Ovary (tissue), 7 donors: ENCODE measurements at regions not wholly inside any gene's neighbourhood (a gene's known extent, or its start where the extent isn't known, plus 50 kb on each side); places are given as distances from the start of the nearest gene placed in this dataset.

Source experiments
- DNase-seq, 5 donors: peaks; one replicate each; pipeline ENCODE4 v3.0.0-alpha.2; 2019 to 2020
- H3K27ac ChIP-seq, 2 donors: fragments of 200-600 bp; one replicate each; pipeline versions ENCODE4 v1.5.1 to v1.8.0; 2019 to 2022
- H3K27me3 ChIP-seq: fragments of 200-600 bp; one replicate; pipeline ENCODE4 v1.8.0; 2022
- H3K36me3 ChIP-seq: fragments of 200-600 bp; sonication (generic); one replicate; pipeline ENCODE4 v1.5.1; 2019
- H3K4me1 ChIP-seq: one replicate; pipeline ENCODE4 v1.8.1; 2013; ENCODE audit warnings: mild to moderate bottlenecking, moderate library complexity; ENCODE audit not compliant: insufficient read depth
- H3K4me3 ChIP-seq: fragments of 200-600 bp; sonication (generic); one replicate; pipeline ENCODE4 v1.5.1; 2017
- H3K9me3 ChIP-seq, 2 donors: fragments of 200-600 bp in 1 of 2; sonication (generic) in 1 of 2; one replicate each; pipeline versions ENCODE4 v1.5.1 to v1.8.1; 2013 to 2019; ENCODE audit warnings: mild to moderate bottlenecking in 1 of 2, moderate library complexity in 1 of 2
- CTCF ChIP-seq, 3 donors: fragments of 450-650 bp in 2 of 3; fragments of 200-600 bp in 1 of 3; IDR thresholded peaks; one replicate each; pipeline versions ENCODE4 v1.5.1 to v1.8.0; 2016 to 2022; ENCODE audit warnings: antibody characterized with exemption in 3 of 3, mild to moderate bottlenecking in 1 of 3
- EP300 ChIP-seq: sonication (generic); formaldehyde crosslinking; IDR thresholded peaks from one replicate; pipeline ENCODE4 v1.6.1; 2017; ENCODE audit warnings: antibody characterized with exemption
- POLR2A ChIP-seq: fragments of 450-650 bp; IDR thresholded peaks from one replicate; pipeline ENCODE4 v1.6.1; 2017; ENCODE audit warnings: antibody characterized with exemption, mild to moderate bottlenecking, moderate library complexity
- WGBS, 3 donors: extraction: QIAGEN DNeasy Blood & Tissue Kit in 1 of 3; methylation state at CpG; one replicate each; pipeline versions ENCODE4 v1.1.5 to v1.1.7; 2013 to 2017; 5-methylcytosine and 5-hydroxymethylcytosine counted together
- intact Hi-C, 4 donors: fragments of 100-400 bp; cut with DNase I; formaldehyde crosslinking; loops; one replicate each; pipeline versions ENCODE4 v1.11.0 to v1.15.1; 2022 to 2023
- donor health status: DM: no; HTN: no; CAD: no; lungs with moderate emphysema.
- donor health status: DM: no; HTN: no; CAD: no.
- donor health status: Bipolar disorder and iron deficiency.
- donor health status: DM: no; HTN: no; CAD: no.
- donor health status: DM: yes; HTN: yes; CAD: no.

- Histone ChIP-seq H3K4me1 (peaks cover 2% of the 10 kb centered on the region), H3K9me3 (no peaks in the 10 kb centered on the region), H3K4me3 (peak overlapping the region; percentile 16), H3K27ac (no peak overlapping the region), H3K27me3 (no peaks in the 10 kb centered on the region), H3K36me3 (no peaks in the 10 kb centered on the region)
- intact Hi-C loops, result no loop called here
- 3 to 12% (median 6%) methylated on average over 8 of the region's 8 CpGs for WGBS, 3 donors
- DNase-seq, result no peak
- TF ChIP-seq CTCF (IDR thresholded peaks at IDR 0.05) (no peak), EP300 (no peak), POLR2A (no peak)
Measured at GRCh38 chr4:176383273-176384077, 63.7 kb downstream of the SPCS3 start.

GRCh38 chr4:176385601-176386000, 65.8 kb downstream of the SPCS3 start:
- DNase-seq, result no peak
- WGBS, 3 donors, result 94 to 100% (median 97%) methylated on average over 1 of the region's 1 CpG
- H3K27ac ChIP-seq, result no peak overlapping the region
- no peaks in the 10 kb centered on the region for H3K27me3 ChIP-seq
- intact Hi-C loops, result no loop called here
- no peaks in the 10 kb centered on the region for H3K9me3 ChIP-seq
- H3K4me3 ChIP-seq, result no peak overlapping the region
- H3K4me1 ChIP-seq, result peaks cover 2% of the 10 kb centered on the region
- TF ChIP-seq EP300 (no peak), POLR2A (no peak), CTCF (IDR thresholded peaks at IDR 0.05) (no peak)
- H3K36me3 ChIP-seq, result no peaks in the 10 kb centered on the region

- Histone ChIP-seq H3K4me3 (no peak overlapping the region), H3K4me1 (no peaks in the 10 kb centered on the region), H3K9me3 (no peaks in the 10 kb centered on the region), H3K27ac (no peak overlapping the region), H3K36me3 (no peaks in the 10 kb centered on the region), H3K27me3 (no peaks in the 10 kb centered on the region)
- DNase-seq, result no peak
- intact Hi-C loops, result no loop called here
- no peak for TF ChIP-seq POLR2A
- no peak for TF ChIP-seq CTCF (IDR thresholded peaks at IDR 0.05)
- no peak for TF ChIP-seq EP300
- 24 to 42% (median 36%) methylated on average over 1 of the region's 1 CpG for WGBS, 3 donors
Measured at GRCh38 chr4:176387571-176387970, 67.8 kb downstream of the SPCS3 start.

GRCh38 chr4:176393306-176394013, 73.7 kb downstream of the SPCS3 start:
- WGBS, 3 donors, result 31 to 43% (median 33%) methylated on average over 4 of the region's 4 CpGs
- Histone ChIP-seq H3K4me3 (no peak overlapping the region), H3K27ac (no peak overlapping the region), H3K36me3 (no peaks in the 10 kb centered on the region), H3K4me1 (no peaks in the 10 kb centered on the region), H3K27me3 (no peaks in the 10 kb centered on the region), H3K9me3 (no peaks in the 10 kb centered on the region)
- intact Hi-C loops, result no loop called here
- DNase-seq, result no peak
- TF ChIP-seq CTCF (IDR thresholded peaks at IDR 0.05) (no peak), POLR2A (no peak), EP300 (no peak)
